ENCODE measurements at regions not wholly inside any gene's neighbourhood (a gene's known extent, or its start where the extent isn't known, plus 50 kb on each side); places are given as distances from the start of the nearest gene placed in this dataset.

DNA sequence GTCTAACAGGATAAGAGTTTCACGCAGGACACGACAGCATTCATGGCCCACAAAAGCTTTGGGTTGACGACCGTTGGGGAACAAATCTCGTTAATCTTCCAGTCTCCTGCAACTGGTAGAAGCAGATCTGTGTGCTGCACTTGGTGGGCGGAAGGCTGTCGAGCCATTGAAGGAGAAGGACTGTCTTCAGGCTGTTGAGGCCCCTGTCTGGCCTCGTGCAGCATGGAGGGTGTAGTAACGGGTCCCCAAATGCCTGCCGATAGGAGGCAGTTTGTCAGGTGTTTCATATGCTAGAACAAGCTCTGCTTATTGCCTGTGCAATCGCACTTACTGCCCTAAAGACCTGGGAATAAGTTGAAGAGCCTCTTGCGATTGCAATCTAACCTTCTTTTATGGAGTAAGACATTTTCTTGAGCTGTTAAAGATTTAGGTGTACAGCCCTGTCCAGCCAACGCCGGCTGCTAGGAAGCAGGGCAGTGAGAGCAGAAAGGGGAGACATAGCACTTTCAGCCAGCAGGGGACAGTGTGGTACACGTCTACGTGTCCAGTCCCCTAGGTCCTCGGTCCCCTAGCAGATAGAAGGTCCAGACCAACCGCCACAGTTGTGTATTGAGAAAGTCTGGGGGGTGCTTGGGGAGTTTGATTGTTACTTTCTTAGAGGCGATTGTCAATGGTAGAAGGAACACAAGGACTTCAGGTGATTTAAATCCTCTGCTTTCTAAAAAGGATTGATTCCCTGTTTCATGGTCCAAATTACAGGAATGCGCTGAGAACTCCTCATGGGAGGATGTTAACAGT lies 102.3 kb upstream of the TMPRSS2 start:
- no peak overlapping the region for H3K4me3 ChIP-seq (ENCODE audit: low read depth in 1 of 3, low read length in 3 of 3)
- 60 to 75% (median 60%) methylated on average over 20 of the region's 20 CpGs for WGBS, 3 donors
- peaks cover 0 to 32% (median 0%) of the 10 kb centered on the region in 3 donors for H3K4me1 ChIP-seq (ENCODE audit: control insufficient read depth in 3 of 3, insufficient read depth in 2 of 3, low read depth in 1 of 3, low read length in 2 of 3)
- DNase-seq, result peak; percentile 62 to 81
- H3K27ac ChIP-seq (ENCODE audit: low read depth in 1 of 3, low read length in 2 of 3), result no peak overlapping the region
- FAIRE-seq, result no peak
- no peaks in the 10 kb centered on the region for H3K27me3 ChIP-seq (ENCODE audit: control insufficient read depth in 3 of 3, insufficient read depth in 3 of 3, low read length in 3 of 3)
- peaks cover 0 to 12% of the 10 kb centered on the region in 2 donors for H3K9me3 ChIP-seq (ENCODE audit: control insufficient read depth in 2 of 2, insufficient read depth in 1 of 2, low read depth in 1 of 2, low read length in 1 of 2)
- H3K36me3 ChIP-seq (ENCODE audit: control insufficient read depth in 3 of 3, insufficient read depth in 2 of 3, low read depth in 1 of 3, low read length in 3 of 3), result no peaks in the 10 kb centered on the region

DNA sequence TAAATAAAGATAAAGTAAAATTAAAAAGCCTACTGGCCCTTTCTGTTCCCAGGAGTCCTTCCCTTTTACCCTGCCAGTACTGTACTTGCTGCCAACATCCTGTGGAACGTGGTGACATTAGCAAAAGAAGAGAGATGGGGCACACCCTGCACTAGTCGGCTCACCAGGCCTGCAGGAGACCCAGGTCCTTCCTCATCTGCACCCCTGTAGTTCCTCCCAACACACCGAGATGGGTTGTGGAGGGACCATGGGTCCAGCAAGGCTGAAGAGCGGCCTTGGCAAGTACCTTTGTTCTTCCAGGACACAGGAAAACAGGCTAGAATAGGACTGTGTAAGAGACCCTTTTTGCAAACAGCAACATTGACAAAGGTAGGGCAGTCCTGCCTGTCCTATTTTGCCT lies 98.7 kb upstream of the TMPRSS2 start:
- FAIRE-seq (no peak), DNase-seq (no peak)
- Histone ChIP-seq H3K27ac (ENCODE audit: low read depth in 1 of 3, low read length in 2 of 3) (no peak overlapping the region), H3K27me3 (ENCODE audit: control insufficient read depth in 3 of 3, insufficient read depth in 3 of 3, low read length in 3 of 3) (no peaks in the 10 kb centered on the region), H3K4me1 (ENCODE audit: control insufficient read depth in 3 of 3, insufficient read depth in 2 of 3, low read depth in 1 of 3, low read length in 2 of 3) (peaks cover 0 to 55% (median 4%) of the 10 kb centered on the region in 3 donors), H3K36me3 (ENCODE audit: control insufficient read depth in 3 of 3, insufficient read depth in 2 of 3, low read depth in 1 of 3, low read length in 3 of 3) (no peaks in the 10 kb centered on the region), H3K9me3 (ENCODE audit: control insufficient read depth in 2 of 2, insufficient read depth in 1 of 2, low read depth in 1 of 2, low read length in 1 of 2) (peaks cover 0 to 12% of the 10 kb centered on the region in 2 donors), H3K4me3 (ENCODE audit: low read depth in 1 of 3, low read length in 3 of 3) (no peak overlapping the region)
- 74 to 77% (median 75%) methylated on average over 4 of the region's 4 CpGs for WGBS, 3 donors

GRCh38 chr21:41605934-41606285 lies 98.0 kb upstream of the TMPRSS2 start:
- no peak for DNase-seq
- no peaks in the 10 kb centered on the region for H3K36me3 ChIP-seq (ENCODE audit: control insufficient read depth in 3 of 3, insufficient read depth in 2 of 3, low read depth in 1 of 3, low read length in 3 of 3)
- WGBS, 3 donors, result 90 to 96% (median 94%) methylated on average over 10 of the region's 10 CpGs
- H3K9me3 ChIP-seq (ENCODE audit: control insufficient read depth in 2 of 2, insufficient read depth in 1 of 2, low read depth in 1 of 2, low read length in 1 of 2), result peaks cover 0 to 13% of the 10 kb centered on the region in 2 donors
- H3K27ac ChIP-seq (ENCODE audit: low read depth in 1 of 3, low read length in 2 of 3), result no peak overlapping the region
- H3K27me3 ChIP-seq (ENCODE audit: control insufficient read depth in 3 of 3, insufficient read depth in 3 of 3, low read length in 3 of 3), result no peaks in the 10 kb centered on the region
- H3K4me3 ChIP-seq (ENCODE audit: low read depth in 1 of 3, low read length in 3 of 3), result no peak overlapping the region
- FAIRE-seq, result no peak
- peaks cover 0 to 58% (median 4%) of the 10 kb centered on the region in 3 donors for H3K4me1 ChIP-seq (ENCODE audit: control insufficient read depth in 3 of 3, insufficient read depth in 2 of 3, low read depth in 1 of 3, low read length in 2 of 3)

DNA sequence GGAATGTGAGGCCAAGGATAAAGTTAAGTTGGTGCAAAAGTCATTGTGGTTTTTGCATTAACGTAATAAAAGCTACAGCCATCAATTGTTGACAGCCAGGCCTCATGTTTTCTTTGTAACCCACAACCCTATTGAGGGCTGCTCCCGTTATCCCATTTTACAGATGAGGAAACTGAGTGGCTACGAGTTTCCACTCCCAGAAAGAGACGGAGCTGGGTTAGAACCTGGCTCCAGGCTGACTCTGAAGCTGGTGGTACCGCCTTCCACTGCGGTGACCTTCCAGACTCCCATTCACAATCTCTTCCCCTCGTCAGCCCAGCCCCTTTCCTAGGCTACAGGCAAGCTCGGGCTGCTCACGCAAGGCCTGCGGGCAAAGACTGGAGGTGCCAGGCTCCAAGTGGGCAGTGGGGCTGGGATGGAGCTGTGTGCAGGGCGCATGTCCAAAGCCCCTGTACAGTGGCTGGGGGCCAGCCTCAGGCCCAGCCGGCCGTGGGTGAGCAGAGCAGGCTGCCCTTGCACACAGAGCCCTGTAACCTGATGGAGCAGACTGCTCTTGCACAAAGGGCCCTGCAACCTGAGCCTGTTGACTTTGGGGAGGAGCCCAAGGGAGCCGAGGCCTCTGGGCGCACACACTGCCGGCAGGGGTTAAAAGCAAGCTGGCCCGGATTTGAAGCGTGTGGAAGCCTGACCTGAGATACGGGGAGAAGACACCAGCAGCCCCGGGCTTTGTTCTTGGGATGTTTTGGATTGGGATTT lies 97.4 kb upstream of the TMPRSS2 start:
- no peak for FAIRE-seq
- no peaks in the 10 kb centered on the region for H3K27me3 ChIP-seq (ENCODE audit: control insufficient read depth in 3 of 3, insufficient read depth in 3 of 3, low read length in 3 of 3)
- no peak overlapping the region for H3K4me3 ChIP-seq (ENCODE audit: low read depth in 1 of 3, low read length in 3 of 3)
- peaks cover 0 to 15% of the 10 kb centered on the region in 2 donors for H3K9me3 ChIP-seq (ENCODE audit: control insufficient read depth in 2 of 2, insufficient read depth in 1 of 2, low read depth in 1 of 2, low read length in 1 of 2)
- H3K27ac ChIP-seq (ENCODE audit: low read depth in 1 of 3, low read length in 2 of 3), result no peak overlapping the region
- peaks cover 0 to 55% (median 4%) of the 10 kb centered on the region in 3 donors for H3K4me1 ChIP-seq (ENCODE audit: control insufficient read depth in 3 of 3, insufficient read depth in 2 of 3, low read depth in 1 of 3, low read length in 2 of 3)
- peak in 1 of 2 donors; percentile 59 for DNase-seq
- H3K36me3 ChIP-seq (ENCODE audit: control insufficient read depth in 3 of 3, insufficient read depth in 2 of 3, low read depth in 1 of 3, low read length in 3 of 3), result no peaks in the 10 kb centered on the region
- 72 to 81% (median 75%) methylated on average over 20 of the region's 20 CpGs for WGBS, 3 donors

GRCh38 chr21:41604583-41605041 lies 96.7 kb upstream of the TMPRSS2 start:
- WGBS, 3 donors, result 82 to 94% (median 90%) methylated on average over 12 of the region's 12 CpGs
- DNase-seq, result no peak
- H3K4me3 ChIP-seq (ENCODE audit: low read depth in 1 of 3, low read length in 3 of 3), result no peak overlapping the region
- H3K27me3 ChIP-seq (ENCODE audit: control insufficient read depth in 3 of 3, insufficient read depth in 3 of 3, low read length in 3 of 3), result no peaks in the 10 kb centered on the region
- FAIRE-seq, result no peak
- H3K27ac ChIP-seq (ENCODE audit: low read depth in 1 of 3, low read length in 2 of 3), result no peak overlapping the region
- peaks cover 0 to 8% of the 10 kb centered on the region in 2 donors for H3K9me3 ChIP-seq (ENCODE audit: control insufficient read depth in 2 of 2, insufficient read depth in 1 of 2, low read depth in 1 of 2, low read length in 1 of 2)
- no peaks in the 10 kb centered on the region for H3K36me3 ChIP-seq (ENCODE audit: control insufficient read depth in 3 of 3, insufficient read depth in 2 of 3, low read depth in 1 of 3, low read length in 3 of 3)
- peaks cover 0 to 52% (median 4%) of the 10 kb centered on the region in 3 donors for H3K4me1 ChIP-seq (ENCODE audit: control insufficient read depth in 3 of 3, insufficient read depth in 2 of 3, low read depth in 1 of 3, low read length in 2 of 3)

- peak overlapping the region in 1 of 3 donors; percentile 78 for H3K27ac ChIP-seq (ENCODE audit: low read depth in 1 of 3, low read length in 2 of 3)
- H3K4me1 ChIP-seq (ENCODE audit: control insufficient read depth in 3 of 3, insufficient read depth in 2 of 3, low read depth in 1 of 3, low read length in 2 of 3), result peaks cover 0 to 52% (median 4%) of the 10 kb centered on the region in 3 donors
- H3K9me3 ChIP-seq (ENCODE audit: control insufficient read depth in 2 of 2, insufficient read depth in 1 of 2, low read depth in 1 of 2, low read length in 1 of 2), result peaks cover 0 to 3% of the 10 kb centered on the region in 2 donors
- H3K36me3 ChIP-seq (ENCODE audit: control insufficient read depth in 3 of 3, insufficient read depth in 2 of 3, low read depth in 1 of 3, low read length in 3 of 3), result no peaks in the 10 kb centered on the region
- FAIRE-seq (no peak), DNase-seq (peak in 1 of 2 donors; percentile 85)
- WGBS, 3 donors, result 29 to 53% (median 37%) methylated on average over 8 of the region's 8 CpGs
- no peak overlapping the region for H3K4me3 ChIP-seq (ENCODE audit: low read depth in 1 of 3, low read length in 3 of 3)
- H3K27me3 ChIP-seq (ENCODE audit: control insufficient read depth in 3 of 3, insufficient read depth in 3 of 3, low read length in 3 of 3), result no peaks in the 10 kb centered on the region
Measured at GRCh38 chr21:41603476-41603875, 95.5 kb upstream of the TMPRSS2 start.

GRCh38 chr21:41602531-41602930 lies 94.6 kb upstream of the TMPRSS2 start:
- Histone ChIP-seq H3K27ac (ENCODE audit: low read depth in 1 of 3, low read length in 2 of 3) (peak overlapping the region in 1 of 3 donors; percentile 78), H3K9me3 (ENCODE audit: control insufficient read depth in 2 of 2, insufficient read depth in 1 of 2, low read depth in 1 of 2, low read length in 1 of 2) (peaks cover 0 to 8% of the 10 kb centered on the region in 2 donors), H3K27me3 (ENCODE audit: control insufficient read depth in 3 of 3, insufficient read depth in 3 of 3, low read length in 3 of 3) (no peaks in the 10 kb centered on the region), H3K36me3 (ENCODE audit: control insufficient read depth in 3 of 3, insufficient read depth in 2 of 3, low read depth in 1 of 3, low read length in 3 of 3) (no peaks in the 10 kb centered on the region), H3K4me3 (ENCODE audit: low read depth in 1 of 3, low read length in 3 of 3) (no peak overlapping the region), H3K4me1 (ENCODE audit: control insufficient read depth in 3 of 3, insufficient read depth in 2 of 3, low read depth in 1 of 3, low read length in 2 of 3) (peaks cover 0 to 49% (median 4%) of the 10 kb centered on the region in 3 donors)
- no peak for DNase-seq
- no peak for FAIRE-seq
- WGBS, 3 donors, result 71 to 83% (median 77%) methylated on average over 14 of the region's 14 CpGs

DNA sequence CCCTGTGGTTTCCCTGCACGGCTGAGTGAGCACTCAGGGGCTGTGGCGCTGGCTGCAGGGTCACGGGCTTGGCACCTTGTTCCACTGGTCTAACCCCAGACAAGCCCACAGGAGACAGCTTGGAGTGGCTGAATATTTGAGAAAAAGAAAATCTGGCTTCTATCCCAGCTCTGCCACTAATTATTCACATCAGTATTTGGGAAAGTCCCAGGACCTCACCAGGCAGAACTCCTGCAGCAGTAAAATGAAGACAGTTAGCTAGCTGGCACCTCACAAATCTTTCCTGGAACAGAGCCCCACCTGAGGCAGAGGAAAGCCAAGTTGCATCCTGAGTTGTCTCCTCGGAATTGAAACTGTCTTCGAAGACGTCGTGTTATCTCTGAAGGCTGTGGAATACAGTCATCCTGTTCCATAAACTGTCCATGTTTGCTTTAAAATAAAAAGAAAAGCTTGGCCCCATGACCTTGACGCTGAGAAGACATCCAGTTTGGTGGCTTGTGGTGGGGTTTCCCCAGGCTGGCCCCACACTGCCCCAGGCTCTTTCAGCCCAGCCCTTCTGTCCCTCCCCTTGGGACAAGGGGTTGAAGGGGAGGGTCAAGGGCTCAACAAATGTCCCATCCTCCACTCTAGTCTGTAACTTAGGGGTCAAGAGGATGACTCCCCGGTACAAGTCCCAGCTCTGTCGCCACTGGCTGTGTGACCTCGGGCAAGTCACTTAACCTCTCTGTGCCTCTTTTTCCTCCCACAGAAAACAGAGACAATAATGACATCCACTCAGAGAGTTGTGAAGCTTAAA lies 93.8 kb upstream of the TMPRSS2 start:
- no peak overlapping the region for H3K4me3 ChIP-seq (ENCODE audit: low read depth in 1 of 3, low read length in 3 of 3)
- WGBS, 3 donors, result 28 to 45% (median 43%) methylated on average over 11 of the region's 11 CpGs
- DNase-seq (peak in 1 of 2 donors; percentile 67), FAIRE-seq (no peak)
- H3K9me3 ChIP-seq (ENCODE audit: control insufficient read depth in 2 of 2, insufficient read depth in 1 of 2, low read depth in 1 of 2, low read length in 1 of 2), result peaks cover 0 to 8% of the 10 kb centered on the region in 2 donors
- peak overlapping the region in 1 of 3 donors; percentile 78 for H3K27ac ChIP-seq (ENCODE audit: low read depth in 1 of 3, low read length in 2 of 3)
- H3K36me3 ChIP-seq (ENCODE audit: control insufficient read depth in 3 of 3, insufficient read depth in 2 of 3, low read depth in 1 of 3, low read length in 3 of 3), result no peaks in the 10 kb centered on the region
- H3K4me1 ChIP-seq (ENCODE audit: control insufficient read depth in 3 of 3, insufficient read depth in 2 of 3, low read depth in 1 of 3, low read length in 2 of 3), result peaks cover 0 to 49% (median 4%) of the 10 kb centered on the region in 3 donors
- no peaks in the 10 kb centered on the region for H3K27me3 ChIP-seq (ENCODE audit: control insufficient read depth in 3 of 3, insufficient read depth in 3 of 3, low read length in 3 of 3)

All from small intestine (tissue), 7 donors.